Fibroblast of lung (primary cell): ENCODE measurements at regions not wholly inside any gene's neighbourhood (a gene's known extent, or its start where the extent isn't known, plus 50 kb on each side); places are given as distances from the start of the nearest gene placed in this dataset.

Source experiments
- DNase-seq, 2 donors: peaks; one replicate each; pipeline versions ENCODE4 v3.0.0 to v3.0.0-alpha.2; 2010; ENCODE audit warnings: low read depth in 2 of 2
- H2AFZ ChIP-seq: 2 replicates; pipeline ENCODE4 v1.5.1; 2012; ENCODE audit warnings: low read length, control low read depth, inconsistent platforms
- H3K27ac ChIP-seq: 2 replicates; pipeline ENCODE4 v1.5.1; 2011; ENCODE audit warnings: low read length, control low read depth; ENCODE audit not compliant: insufficient read depth
- H3K27me3 ChIP-seq: 2 replicates; pipeline ENCODE4 v1.5.1; 2011; ENCODE audit warnings: mild to moderate bottlenecking, low read length; ENCODE audit not compliant: control insufficient read depth, insufficient read depth
- H3K36me3 ChIP-seq: 2 replicates; pipeline ENCODE4 v1.5.1; 2011; ENCODE audit warnings: low read length; ENCODE audit not compliant: control insufficient read depth, insufficient read depth
- H3K4me1 ChIP-seq: 2 replicates; pipeline ENCODE4 v1.5.1; 2011; ENCODE audit warnings: low read length; ENCODE audit not compliant: control insufficient read depth, insufficient read depth; ENCODE audit errors: extremely low read depth
- H3K4me2 ChIP-seq: 2 replicates; pipeline ENCODE4 v1.5.1; 2011; ENCODE audit warnings: low read length, control low read depth; ENCODE audit not compliant: insufficient read depth; ENCODE audit errors: extremely low read depth
- H3K4me3 ChIP-seq, 4 experiments: fragments of 200-600 bp in 1 of 4; sonication (generic) in 1 of 4; replicated peaks in 1 of 4; 2 replicates each; pipeline ENCODE4 v1.5.1; 2011 to 2016; ENCODE audit warnings: low read length in 4 of 4, low read depth in 3 of 4, mild to moderate bottlenecking in 3 of 4, control low read depth in 2 of 4, inconsistent platforms in 1 of 4, mixed read lengths in 1 of 4; ENCODE audit not compliant: insufficient read depth in 1 of 4; ENCODE audit errors: control extremely low read depth in 1 of 4
- H3K79me2 ChIP-seq: 2 replicates; pipeline ENCODE4 v1.5.1; 2012; ENCODE audit warnings: mild to moderate bottlenecking, low read length, inconsistent platforms; ENCODE audit not compliant: control insufficient read depth, insufficient read depth
- H3K9ac ChIP-seq: 2 replicates; pipeline ENCODE4 v1.5.1; 2011; ENCODE audit warnings: mild to moderate bottlenecking, low read length, control low read depth; ENCODE audit not compliant: insufficient read depth
- H3K9me3 ChIP-seq: 2 replicates; pipeline ENCODE4 v1.5.1; 2012; ENCODE audit warnings: low read depth, low read length; ENCODE audit not compliant: control insufficient read depth, insufficient read depth
- H4K20me1 ChIP-seq: 2 replicates; pipeline ENCODE4 v1.5.1; 2011; ENCODE audit warnings: low read length; ENCODE audit not compliant: control insufficient read depth, insufficient read depth; ENCODE audit errors: extremely low read depth
- EZH2 ChIP-seq: IDR thresholded peaks from 2 replicates; pipeline ENCODE4 v1.5.1; 2012; ENCODE audit warnings: low read length, control low read depth, mild to moderate bottlenecking; ENCODE audit errors: missing control alignments
- TF ChIP-seq, protein P1 (sequence below), 2 donors: IDR thresholded peaks in 1 of 2; conservative IDR thresholded peaks in 1 of 2; 1 replicate in 1 of 2; 2 replicates in 1 of 2; pipeline ENCODE4 v1.5.1; 2011 to 2012; ENCODE audit warnings: low read length in 2 of 2, control low read depth in 1 of 2, inconsistent platforms in 1 of 2, low read depth in 1 of 2, mild to moderate bottlenecking in 1 of 2

DNA sequence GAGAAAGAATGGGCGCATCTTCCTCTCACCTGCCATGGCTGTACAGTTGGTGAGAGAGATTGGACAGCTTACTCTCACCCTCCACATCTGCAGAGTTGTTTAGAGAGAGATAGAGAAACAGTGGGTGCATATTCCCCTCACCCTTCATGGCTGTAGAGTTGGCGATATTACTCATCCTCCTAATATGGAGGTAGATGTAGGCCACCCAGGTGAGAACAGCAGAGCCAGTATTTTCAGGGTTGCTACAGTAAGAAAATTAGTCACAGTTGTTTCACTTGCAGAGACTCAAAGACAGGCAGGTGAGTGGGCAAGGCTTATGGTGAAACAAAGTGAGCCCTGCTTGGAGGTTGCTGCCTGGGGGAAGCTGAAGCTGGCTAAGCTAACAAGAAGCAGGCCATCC lies 65.0 kb upstream of the PFKP start:
- TF ChIP-seq, protein P1, sequence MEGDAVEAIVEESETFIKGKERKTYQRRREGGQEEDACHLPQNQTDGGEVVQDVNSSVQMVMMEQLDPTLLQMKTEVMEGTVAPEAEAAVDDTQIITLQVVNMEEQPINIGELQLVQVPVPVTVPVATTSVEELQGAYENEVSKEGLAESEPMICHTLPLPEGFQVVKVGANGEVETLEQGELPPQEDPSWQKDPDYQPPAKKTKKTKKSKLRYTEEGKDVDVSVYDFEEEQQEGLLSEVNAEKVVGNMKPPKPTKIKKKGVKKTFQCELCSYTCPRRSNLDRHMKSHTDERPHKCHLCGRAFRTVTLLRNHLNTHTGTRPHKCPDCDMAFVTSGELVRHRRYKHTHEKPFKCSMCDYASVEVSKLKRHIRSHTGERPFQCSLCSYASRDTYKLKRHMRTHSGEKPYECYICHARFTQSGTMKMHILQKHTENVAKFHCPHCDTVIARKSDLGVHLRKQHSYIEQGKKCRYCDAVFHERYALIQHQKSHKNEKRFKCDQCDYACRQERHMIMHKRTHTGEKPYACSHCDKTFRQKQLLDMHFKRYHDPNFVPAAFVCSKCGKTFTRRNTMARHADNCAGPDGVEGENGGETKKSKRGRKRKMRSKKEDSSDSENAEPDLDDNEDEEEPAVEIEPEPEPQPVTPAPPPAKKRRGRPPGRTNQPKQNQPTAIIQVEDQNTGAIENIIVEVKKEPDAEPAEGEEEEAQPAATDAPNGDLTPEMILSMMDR (conservative IDR thresholded peaks at IDR 0.05 in 1 of 2, IDR thresholded peaks at IDR 0.05 in 1 of 2; ENCODE audit: low read depth in 1 of 2, low read length in 2 of 2): no peak
- TF ChIP-seq EZH2: no peak
- Histone ChIP-seq H3K4me1 (no peaks in the 10 kb centered on the region), H3K27ac (no peak overlapping the region), H3K79me2 (no peaks in the 10 kb centered on the region), H4K20me1 (no peaks in the 10 kb centered on the region), H3K36me3 (no peaks in the 10 kb centered on the region), H3K4me2 (no peak overlapping the region), H3K27me3 (no peaks in the 10 kb centered on the region), H3K9me3 (no peaks in the 10 kb centered on the region), H2AFZ (no peak overlapping the region), H3K9ac (no peak overlapping the region), H3K4me3 (no peak overlapping the region)
- DNase-seq: no peak

DNA sequence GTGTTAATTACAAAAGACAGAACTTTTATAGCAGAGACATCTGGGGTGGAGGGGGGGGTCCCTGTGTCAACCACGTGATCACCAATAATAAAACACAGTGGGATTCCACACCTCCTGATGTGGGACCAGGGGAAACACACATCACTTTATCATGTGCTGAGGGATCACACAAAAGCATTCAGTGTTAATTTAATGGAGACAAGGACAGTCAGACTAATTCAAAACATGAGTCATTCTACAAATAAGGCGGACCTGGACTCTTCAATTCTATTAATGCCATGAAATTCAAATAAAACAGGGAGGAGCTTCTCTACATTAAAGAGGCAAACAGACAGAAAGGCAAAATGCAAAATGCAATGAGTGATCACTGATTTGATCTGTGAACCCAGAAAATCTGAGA lies 67.3 kb upstream of the PFKP start:
- H4K20me1 ChIP-seq: no peaks in the 10 kb centered on the region
- no peak overlapping the region for H3K4me3 ChIP-seq
- H3K79me2 ChIP-seq: no peaks in the 10 kb centered on the region
- TF ChIP-seq EZH2: no peak
- TF ChIP-seq, protein P1 (conservative IDR thresholded peaks at IDR 0.05 in 1 of 2, IDR thresholded peaks at IDR 0.05 in 1 of 2; ENCODE audit: low read depth in 1 of 2, low read length in 2 of 2): no peak
- no peak overlapping the region for H3K4me2 ChIP-seq
- no peak overlapping the region for H3K9ac ChIP-seq
- H3K27ac ChIP-seq: no peak overlapping the region
- H2AFZ ChIP-seq: no peak overlapping the region
- no peak for DNase-seq
- H3K4me1 ChIP-seq: no peaks in the 10 kb centered on the region
- no peaks in the 10 kb centered on the region for H3K27me3 ChIP-seq
- no peaks in the 10 kb centered on the region for H3K36me3 ChIP-seq
- H3K9me3 ChIP-seq: no peaks in the 10 kb centered on the region

DNA sequence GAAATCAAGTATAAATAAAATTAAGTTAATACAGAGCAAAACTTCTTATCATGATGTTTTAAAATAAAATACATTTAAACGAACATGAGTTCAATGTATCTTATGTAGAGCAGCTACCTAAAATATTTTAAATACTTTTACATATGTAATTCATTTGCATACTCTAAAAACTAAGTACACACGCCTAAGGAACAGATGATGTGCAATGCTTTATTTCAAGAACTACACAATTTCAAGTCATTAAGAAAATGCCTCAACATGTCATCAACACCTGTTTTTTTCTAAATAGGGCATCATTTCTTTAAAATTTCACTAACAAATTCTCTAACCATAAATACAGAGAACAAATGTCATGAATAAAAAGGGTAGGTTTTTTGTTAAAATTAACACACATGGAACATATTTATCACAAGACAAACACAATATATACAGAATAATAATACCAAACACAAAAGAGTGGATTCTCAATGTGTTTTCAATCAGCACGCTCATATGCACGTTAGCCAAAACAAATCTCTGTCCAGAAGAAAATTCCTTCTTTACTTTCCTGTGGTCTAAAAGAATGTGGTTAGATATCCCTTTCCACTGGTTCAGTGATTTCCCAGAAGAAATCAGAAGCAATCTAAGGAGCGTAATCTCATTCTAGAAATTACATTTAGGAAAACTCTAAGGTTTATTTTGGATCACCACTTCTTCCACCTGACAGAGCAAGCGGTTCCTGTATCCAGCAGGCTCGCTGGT lies 73.0 kb upstream of the PFKP start:
- Histone ChIP-seq H3K27ac (no peak overlapping the region), H3K4me1 (no peaks in the 10 kb centered on the region), H3K9ac (no peak overlapping the region), H3K9me3 (no peaks in the 10 kb centered on the region), H4K20me1 (no peaks in the 10 kb centered on the region), H2AFZ (no peak overlapping the region), H3K4me2 (no peak overlapping the region), H3K36me3 (no peaks in the 10 kb centered on the region), H3K4me3 (no peak overlapping the region), H3K27me3 (no peaks in the 10 kb centered on the region), H3K79me2 (no peaks in the 10 kb centered on the region)
- DNase-seq: peak in 1 of 2 donors; percentile 85
- TF ChIP-seq EZH2: no peak
- TF ChIP-seq, protein P1 (conservative IDR thresholded peaks at IDR 0.05 in 1 of 2, IDR thresholded peaks at IDR 0.05 in 1 of 2; ENCODE audit: low read depth in 1 of 2, low read length in 2 of 2): no peak
